NCI-H2227 treated with DMSO at 0.1 percent for 48 hours (cell line): ENCODE measurements at regions not wholly inside any gene's neighbourhood (a gene's known extent, or its start where the extent isn't known, plus 50 kb on each side); places are given as distances from the start of the nearest gene placed in this dataset.
A peak's percentile ranks its signal among the peaks of the same experiment; 100 is the strongest.
"Not testable (repeated sequence)": the region's sequence is repeated elsewhere in the genome, so short reads cannot be mapped to it uniquely, and the experiment has no call there.

Experiments
- DNase-seq: peaks from one replicate; lab custom pipeline; 2025; lab: John Stamatoyannopoulos, UW

DNA sequence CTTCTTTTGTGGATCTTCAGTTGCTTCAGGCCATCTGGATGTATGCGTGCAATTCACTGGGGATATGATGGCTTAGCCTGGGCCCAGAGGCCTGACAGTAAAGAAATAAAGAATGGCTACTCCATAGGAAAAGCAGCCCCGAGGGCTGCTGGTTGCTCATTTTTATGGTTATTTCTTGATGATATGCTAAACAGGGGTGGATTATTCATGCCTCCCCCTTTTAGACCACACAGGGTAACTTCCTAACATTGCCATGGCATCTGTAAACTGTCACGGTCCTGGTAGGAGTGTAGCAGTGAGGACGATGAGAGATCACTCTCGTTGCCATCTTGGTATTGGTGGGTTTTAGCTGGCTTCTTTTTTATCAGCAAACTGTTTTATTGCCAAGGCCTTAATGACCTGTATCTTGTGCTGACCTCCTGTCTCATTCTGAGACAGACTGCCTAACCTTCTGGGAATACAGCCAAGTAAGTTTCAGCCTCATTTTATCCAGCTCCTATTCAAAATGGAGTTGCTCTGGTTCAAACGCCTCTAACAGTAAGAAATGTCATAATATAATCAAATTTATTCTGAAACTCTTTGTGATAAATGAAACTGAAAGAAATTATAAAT is 60.5 kb downstream of the DSEL start:
- no peak for DNase-seq

DNA sequence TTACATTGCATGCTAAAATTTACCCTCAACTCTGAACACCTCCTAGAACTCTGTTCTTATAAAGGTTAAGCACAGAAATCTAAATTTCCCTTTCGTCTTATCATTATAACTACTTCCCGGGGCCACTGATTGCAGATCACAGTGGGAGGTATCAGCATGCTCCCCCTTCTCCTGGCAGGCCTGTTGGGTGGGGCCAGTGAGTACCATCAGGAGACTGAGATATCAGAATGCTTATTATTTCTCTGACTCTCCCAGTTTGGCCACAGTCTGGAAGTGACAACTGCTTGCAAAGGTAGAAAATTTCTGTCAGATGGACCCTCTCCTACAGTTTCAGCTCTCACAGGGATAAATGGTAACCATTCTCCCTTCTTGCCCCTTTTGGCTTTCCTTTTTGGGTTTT is 62.6 kb downstream of the DSEL start:
- DNase-seq, result no peak

DNA sequence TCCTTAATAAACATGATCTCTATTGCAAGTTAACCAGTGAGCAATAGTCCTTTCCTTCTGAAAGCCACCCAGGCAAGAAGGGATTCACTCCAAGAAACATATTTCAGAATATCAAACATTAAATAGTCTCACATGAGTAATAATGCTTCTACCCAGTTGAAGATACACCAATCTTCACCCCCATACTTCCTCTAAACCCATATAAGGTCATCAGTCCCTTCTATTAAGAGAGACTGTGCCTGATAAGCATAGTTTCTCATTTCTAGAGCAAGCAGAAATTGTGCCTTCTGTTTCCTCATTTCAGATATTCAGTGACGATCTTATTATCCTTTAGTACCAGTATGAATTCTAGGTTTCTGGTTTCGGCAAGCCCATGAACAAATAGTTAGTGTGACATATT is 64.6 kb downstream of the DSEL start:
- DNase-seq, result no peak

DNA sequence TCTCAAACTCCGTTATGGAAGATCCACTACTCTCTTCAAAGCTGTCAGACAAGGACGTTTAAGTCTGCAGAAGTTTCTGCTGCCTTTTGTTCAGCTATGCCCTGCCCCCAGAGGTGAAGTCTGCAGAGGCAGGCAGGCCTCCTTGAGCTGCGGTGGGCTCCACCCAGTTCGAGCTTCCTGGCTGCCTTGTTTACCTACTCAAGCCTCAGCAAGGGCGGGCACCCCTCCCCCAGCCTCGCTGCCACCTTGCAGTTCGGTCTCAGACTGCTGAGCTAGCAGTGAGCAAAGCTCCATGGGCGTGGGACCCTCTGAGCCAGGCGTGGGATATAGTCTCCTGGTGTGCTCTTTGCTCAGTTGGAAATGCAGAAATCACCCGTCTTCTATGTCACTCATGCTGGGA is 65.4 kb downstream of the DSEL start:
- DNase-seq, result not testable (repeated sequence)

DNA sequence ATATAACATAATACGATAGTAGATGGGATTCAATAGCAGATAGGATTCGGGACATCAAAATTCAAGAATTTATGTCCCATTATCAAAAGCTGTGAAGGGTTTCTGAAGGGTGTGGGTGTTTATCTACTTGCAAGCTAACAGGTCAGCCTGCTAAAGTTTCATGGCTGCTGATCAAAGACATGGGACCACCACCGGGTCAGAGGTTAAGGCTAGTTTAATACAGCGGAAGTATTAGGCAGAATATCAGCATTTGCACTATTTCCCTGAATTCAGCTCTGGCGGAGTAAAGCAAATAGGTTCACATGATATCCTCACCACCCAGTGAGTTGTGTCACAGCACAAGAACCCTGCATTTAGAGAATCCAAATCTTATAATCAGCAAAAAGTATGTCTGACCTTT is 82.5 kb downstream of the DSEL start:
- DNase-seq, result no peak

DNA sequence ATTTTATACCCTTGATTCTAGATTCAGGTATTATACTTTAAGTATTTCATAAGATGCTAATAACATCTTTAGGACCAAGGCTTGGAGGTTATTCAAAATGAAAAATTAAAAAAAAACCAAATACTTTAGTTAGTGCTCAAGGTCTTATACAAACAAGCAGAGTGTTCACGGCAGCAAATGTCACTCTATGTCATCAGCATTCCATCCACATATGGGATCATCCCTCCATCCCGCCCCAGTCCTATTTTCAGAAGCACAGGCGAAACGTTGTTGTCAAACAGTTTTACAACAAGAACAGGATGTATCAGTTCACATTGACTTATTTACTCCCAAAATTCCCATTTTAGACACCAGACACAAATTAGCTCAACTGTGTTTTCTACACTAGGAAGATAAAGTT is 83.7 kb downstream of the DSEL start:
- DNase-seq, result no peak

DNA sequence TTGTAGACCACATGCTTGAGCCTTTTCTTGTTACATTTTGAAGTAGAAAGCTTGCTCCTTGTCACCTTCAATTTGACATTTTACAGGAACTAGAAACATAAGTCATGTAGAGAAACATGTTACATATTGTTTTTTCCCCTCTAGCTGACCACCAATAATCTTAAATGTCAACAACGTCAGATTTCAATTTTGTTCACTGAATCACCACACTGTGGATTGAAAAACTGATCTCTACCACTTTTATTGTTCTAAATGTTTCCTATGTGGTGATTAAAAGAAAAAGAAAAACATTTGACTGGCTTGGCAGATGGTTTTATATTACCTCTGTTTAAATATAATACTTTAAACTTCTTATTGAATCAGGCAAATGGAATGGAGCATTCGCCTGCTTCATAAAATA is 87.7 kb downstream of the DSEL start:
- DNase-seq, result no peak

DNA sequence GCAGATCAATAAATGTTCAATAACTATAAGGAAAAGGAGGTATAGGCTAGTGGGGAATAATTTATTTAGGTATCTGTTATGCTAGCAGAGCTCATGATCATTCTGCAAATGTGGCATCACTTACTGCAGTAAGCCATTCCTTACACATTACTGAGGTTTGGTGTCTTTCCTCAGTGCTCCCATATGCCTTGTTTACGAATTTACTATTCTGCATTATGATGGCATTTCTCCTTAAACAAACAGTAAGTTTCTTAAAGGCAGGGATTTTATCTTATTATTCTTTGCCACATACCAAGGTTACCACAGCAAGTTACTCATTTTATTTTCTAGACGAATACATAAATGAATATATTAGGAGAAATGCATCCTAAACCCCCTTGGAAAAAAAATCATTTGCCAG is 88.4 kb downstream of the DSEL start:
- DNase-seq, result no peak

DNA sequence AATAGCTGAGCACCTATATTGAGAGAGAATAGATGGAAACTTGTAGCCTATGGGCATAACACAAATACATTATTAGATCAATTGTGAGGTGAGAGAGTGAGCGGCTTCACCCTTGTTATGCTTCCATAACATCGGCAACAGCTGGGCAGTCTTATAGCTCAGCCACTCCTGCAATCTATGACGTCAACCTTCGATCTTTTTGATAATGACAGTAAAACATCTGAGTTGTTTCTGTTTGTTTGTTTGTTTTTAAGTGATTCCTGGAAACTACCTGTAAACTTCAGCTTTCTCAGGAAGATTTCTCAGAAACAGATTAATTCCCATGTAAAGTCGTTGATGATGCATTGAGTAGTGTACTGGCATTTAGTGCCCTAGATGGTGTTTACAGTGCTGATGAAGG is 90.0 kb downstream of the DSEL start:
- DNase-seq, result no peak

DNA sequence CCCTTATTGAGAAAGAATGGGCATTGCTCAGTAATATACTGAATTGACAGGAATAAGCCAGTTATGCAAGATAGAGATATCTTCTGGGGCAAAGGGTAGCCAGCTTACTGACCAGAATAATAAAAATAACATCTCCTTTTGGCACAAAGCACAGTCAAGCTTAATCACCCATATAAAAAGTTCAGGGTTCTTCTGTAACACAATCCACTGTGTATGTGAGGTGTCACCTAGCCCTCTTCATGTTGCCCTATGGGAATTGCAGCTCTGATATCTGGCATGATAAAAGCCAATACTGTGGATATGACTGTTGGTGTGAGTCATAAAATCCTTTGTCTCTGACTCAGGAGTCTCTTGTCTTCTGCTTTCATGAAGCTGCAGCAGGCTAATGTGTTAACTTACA is 90.8 kb downstream of the DSEL start:
- DNase-seq, result no peak

DNA sequence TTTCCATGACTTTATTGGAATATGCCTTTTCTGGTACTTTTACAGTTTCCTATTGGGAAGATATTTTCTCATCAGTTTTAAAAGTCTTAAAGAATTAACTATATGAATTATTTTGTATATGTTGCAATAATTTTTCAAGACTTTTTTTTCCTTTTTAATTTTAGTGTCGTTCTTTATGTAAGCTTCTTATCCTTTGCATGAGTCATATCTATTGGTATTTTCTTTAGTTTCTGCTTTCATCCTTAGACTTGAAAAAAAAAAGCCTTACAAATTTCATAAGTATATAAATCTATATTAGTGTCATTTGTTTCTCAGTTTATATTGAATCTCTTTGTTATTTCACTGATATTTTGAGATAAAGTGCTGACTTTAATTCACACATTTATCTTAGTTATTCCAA is 94.9 kb downstream of the DSEL start:
- no peak for DNase-seq

DNA sequence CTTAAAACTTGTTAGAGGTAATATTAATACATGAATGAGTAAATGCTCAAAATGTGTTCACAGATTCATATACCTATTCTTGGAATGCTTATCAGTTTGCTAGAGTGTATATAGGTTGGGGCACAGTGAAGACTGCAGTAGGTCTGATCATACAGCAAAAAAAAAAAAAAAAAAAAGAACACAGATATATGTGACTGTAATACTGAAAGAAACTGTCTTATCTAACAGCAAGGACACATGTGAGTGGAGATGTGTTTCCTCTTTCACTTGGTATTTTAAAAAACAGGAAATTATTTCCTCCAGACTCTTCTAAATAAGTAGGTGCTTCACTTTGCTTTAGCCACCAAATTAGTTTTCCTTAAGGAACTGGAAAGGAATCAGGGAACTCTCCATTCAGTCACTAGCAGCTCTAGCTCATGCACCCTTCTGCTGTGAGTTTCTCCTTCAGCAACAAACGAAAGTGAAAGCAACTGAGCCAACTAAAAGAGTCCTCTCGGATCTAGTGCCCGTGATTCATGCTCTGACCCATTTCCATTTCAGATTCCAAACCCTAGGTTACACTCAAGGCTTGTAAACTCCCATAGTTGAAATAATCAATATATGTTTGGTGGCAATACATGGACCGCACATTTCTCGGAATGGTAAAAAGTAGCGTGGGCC is 98.5 kb downstream of the DSEL start:
- DNase-seq, result peak; percentile 66

DNA sequence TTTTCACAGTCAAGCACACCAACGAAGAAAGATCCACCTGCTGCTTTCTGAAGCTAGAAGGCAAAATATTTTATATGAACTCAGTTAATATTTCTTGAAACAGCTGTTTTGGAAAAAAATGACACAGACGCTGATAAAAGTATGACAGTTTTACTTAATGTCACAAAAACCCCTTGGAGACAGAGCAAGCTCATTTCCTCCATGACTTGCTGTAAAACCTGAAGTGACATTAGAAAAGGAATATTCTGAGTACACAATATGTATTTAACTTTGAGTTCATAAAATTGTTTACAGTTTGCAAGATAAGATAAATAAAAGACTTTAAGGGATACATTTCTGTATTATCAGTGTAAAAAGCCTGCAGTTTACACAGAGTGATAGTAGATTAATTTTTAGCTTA is 105.4 kb downstream of the DSEL start:
- DNase-seq, result no peak

DNA sequence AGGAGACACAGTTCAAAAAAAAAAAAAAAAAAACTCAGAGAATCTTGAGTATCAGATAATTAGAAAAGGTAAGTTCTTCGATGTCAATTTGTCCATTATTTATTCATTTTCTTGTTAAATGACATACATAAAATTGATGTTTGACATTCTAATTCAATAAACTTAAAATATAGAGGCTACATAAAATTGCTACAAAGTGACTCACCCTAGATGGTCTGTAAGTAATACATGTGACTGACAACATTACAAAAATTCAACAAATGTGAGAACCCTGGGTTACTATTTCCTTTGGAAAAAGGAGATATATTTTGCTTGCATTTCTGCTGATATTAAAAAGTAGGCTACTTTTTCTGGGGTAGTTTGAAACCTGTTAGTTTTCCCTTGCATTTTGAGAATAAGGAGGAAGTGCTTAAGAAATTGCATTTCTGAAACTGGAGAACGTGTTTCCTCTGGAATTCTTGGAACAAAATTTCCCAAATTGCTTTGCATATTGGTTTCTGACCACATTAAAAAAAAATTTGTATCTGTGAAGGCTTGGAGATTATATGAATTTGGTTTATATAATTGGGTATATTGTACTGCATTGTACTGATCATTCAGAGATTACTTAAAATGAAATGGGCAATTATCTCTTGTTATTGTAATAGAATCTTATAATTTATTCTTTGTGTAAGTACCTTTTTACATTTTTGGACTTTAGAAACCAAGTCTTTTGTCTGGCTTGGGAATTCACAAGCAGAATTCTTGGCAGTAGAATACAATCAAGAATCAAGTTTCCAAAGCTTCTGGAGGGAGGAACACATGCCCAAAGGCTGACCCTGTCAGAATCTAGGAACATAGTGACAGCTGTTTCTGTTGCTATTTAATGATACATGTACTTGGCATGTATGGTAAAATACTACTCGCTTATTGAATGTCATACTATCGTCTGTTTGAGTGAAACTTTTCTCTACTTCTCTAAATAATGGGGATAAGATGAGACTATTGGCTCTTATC is 106.1 kb downstream of the DSEL start:
- DNase-seq, result no peak

DNA sequence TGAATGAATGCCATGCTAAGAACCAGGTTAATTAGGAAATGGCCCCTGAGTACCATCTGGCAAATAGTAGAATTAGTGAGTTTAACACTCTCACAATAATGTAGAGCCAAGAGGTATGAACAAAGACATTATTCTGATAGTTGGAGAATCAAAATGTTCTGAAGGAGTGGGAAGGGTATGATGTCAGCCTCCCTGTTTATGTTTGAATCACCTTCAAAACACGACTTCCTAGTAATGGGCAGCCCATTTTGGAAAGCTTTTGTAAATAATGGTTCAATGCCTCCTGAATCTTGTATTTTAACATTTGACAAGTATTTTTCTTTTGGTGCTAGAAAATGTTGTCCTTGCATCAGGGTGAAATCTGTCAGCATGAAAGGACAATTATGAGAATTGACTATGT is 108.3 kb downstream of the DSEL start:
- no peak for DNase-seq

DNA sequence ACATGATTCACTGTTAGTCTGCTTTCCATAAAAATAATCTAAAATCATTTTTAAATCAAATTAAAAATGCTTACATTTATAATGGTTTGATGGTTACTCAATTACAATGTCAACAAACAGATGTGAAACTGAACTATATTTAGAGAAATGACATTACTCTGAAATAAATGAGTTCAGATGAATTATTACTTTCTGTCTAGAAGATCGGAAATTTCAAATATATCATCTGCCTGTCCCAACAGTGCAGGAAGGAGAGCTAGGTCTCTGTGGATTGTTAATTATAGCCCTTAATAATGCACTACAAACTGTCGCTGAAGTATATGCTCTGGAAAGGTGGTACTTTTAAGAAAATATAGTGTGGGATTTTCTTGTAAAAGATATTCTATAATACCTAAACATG is 109.8 kb downstream of the DSEL start:
- DNase-seq, result no peak

DNA sequence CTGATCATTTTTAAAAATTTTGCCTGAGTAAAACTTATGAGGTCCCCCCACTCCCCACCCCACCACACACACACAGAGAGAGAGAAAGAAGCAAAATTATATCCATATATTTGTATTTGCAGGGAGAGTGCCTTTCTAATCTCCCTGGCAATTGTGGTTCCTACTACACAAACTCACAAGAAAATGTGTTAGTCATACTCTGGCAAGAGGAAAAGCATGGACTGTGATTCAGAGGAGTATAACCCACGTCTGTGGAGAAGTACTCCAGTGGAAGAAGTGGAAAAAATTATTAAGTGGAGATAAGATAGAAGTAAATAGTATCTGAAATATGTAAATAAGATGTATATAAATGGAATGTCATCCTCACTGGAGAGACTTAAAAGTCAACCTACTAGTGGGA is 114.0 kb downstream of the DSEL start:
- no peak for DNase-seq

DNA sequence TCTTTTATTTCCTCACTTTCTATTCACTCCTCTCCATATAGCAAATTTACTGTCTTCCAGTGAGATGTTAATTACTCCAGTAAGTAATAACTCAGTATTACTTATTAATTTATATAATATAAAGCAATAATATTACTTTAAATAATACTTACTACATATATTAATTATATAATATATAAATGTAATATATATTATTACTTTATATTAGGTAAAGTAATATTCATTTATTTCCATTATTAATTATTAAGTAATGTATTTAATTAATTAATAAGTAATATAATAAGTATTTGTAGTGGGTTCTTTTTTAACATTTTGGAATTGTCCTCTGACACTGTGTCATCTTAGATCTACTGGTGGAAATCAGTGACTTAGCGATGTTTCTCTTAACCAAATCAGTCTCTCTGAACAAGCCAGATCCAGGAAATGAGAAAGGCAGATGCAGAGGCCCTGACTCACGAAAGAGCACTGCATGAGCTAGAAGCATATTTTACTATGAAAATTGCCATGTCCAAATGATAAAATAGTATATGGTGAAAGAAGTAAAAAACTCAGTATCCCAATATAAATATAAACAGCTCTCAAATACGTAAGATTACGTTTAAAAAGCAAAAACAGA is 115.9 kb downstream of the DSEL start:
- no peak for DNase-seq

DNA sequence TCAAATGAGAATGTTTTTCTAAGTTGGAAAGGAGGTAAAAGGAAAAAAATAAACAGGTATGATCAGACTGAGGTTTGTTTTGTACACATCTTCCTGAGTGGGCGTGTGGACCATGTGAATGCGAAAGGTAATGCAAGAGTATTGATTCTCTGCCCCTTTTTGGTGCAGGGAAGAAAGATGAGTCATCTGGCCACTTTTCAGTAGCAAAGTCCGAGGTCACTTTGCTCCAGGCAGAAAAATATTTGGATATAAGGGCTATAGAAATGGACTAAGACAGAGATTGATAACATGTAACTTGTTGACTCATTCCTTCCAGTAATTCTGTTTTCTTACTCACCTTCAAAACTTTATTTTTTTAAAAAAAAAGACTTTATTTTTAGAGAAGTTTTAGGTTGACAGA is 130.5 kb downstream of the DSEL start:
- DNase-seq, result no peak

DNA sequence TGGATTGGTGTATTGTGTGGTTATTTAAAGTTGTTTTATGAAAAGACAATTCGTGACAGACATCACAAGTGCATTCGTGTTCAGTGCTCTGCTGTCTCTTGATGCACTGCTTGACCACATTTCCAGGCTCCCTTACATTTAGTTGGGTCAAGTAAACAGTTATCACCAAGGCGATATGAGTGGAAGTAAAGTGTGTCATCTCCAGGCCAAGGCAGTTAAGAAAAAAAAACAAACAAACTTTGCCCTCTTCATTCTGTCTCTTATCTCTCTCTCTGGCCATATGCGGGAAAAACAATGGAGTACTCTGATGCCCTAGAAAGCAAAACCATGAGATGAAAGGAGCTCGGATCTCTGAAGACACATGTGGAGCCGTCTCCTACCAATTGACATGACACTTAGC is 131.1 kb downstream of the DSEL start:
- no peak for DNase-seq

DNA sequence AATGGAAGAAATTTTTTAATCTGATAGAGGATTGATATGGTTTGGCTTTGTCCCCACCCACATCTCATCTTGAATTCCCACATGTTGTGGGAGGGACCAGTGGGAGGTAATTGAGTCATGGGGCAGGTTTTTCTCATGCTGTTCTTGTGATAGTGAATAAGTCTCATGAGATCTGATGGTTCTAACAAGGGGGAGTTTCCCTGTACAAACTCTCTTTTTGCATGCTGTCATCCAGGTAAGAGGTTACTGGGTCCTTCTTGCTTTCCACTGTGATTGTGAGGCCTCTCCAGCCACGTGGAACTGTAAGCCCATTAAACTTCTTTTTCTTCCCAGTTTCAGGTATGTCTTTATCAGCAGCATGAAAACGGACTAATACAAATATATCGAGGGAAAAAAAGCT is 132.5 kb downstream of the DSEL start:
- not testable (repeated sequence) for DNase-seq

DNA sequence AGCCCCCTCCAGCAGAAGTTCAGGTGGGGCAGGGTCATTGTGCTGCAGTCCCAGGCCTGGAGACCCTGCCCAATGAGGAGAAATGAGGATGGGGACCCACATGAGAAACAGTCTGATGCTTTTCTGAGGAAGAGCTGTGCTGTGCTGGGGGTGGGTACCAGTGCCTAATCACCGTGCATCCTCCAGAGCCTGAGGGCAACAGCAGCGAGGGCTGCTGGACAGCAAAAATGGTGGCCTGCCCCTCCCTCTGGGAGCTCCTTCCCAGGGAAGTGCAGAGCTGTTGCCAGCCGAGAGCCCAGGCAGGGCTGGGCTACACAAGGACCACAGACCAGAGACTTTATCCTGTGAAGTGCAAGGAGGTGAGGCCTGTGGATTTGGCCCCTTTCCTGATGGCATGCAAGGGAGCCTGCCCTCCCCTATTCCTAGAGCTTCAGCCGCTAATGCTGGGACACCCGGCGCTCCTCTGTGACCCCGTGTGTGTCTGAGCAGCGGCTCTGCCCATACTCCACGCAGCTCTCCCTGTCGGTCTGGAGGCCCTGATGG is 134.8 kb downstream of the DSEL start:
- DNase-seq, result no peak
